ENCODE measurements at regions not wholly inside any gene's neighbourhood (a gene's known extent, or its start where the extent isn't known, plus 50 kb on each side); places are given as distances from the start of the nearest gene placed in this dataset.

DNA sequence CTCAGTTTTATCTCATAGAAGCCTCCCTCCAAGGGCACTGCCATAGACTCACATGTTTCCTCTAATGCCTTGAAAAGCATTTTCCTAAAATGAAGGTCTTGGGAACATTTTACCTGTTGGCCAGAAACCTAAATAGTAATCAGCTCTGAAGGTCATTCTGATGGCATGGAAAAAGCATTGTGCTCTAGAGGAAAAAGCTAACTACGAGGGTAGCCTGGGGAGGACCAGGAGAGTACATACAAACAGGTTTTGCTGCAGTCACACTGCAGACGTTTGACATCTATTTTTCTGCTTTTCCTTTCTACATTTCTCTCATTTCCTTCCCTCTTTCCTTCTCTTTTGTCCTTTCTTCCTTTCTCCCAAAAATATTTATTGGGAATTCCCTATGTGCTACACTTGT, 103.3 kb upstream of the SORBS2 start:
- Histone ChIP-seq H3K4me1 (ENCODE audit: control insufficient read depth in 2 of 2, insufficient read depth in 2 of 2, low read length in 2 of 2) (no peaks in the 10 kb centered on the region), H3K9me3 (ENCODE audit: control insufficient read depth in 2 of 2, insufficient read depth in 1 of 2, low read length in 1 of 2) (no peaks in the 10 kb centered on the region), H3K27ac (ENCODE audit: low read depth in 1 of 2, low read length in 1 of 2) (no peak overlapping the region), H3K27me3 (ENCODE audit: control insufficient read depth in 2 of 2, insufficient read depth in 1 of 2, low read length in 1 of 2) (no peaks in the 10 kb centered on the region), H3K4me3 (ENCODE audit: low read length in 2 of 2) (no peak overlapping the region), H3K36me3 (ENCODE audit: control insufficient read depth in 2 of 2, insufficient read depth in 2 of 2, low read length in 1 of 2) (no peaks in the 10 kb centered on the region)
- DNase-seq (ENCODE audit: low read depth in 6 of 9, low spot score in 9 of 9): no peak
- WGBS: 36% methylated on average over 2 of the region's 2 CpGs

DNA sequence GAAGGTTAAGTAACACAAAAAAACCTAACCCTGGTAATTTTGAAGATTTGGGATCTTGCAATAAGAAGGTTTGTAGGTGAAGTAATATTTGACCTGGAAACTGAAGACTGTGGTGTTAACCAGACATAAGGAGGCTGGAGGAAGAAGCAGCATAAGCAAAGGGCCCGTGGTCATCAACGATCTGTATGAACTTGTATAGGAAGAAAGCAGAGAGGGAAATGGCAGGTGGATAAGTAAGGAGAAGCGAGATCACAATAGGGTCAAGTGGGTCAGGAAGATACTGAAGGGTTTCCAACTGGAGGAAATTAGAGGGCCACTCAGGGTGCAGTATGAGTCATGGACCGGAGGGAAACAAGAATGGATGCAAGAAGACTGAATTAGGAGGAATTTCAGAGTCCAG, 103.8 kb upstream of the SORBS2 start:
- Histone ChIP-seq H3K27ac (ENCODE audit: low read depth in 1 of 2, low read length in 1 of 2) (no peak overlapping the region), H3K4me1 (ENCODE audit: control insufficient read depth in 2 of 2, insufficient read depth in 2 of 2, low read length in 2 of 2) (no peaks in the 10 kb centered on the region), H3K27me3 (ENCODE audit: control insufficient read depth in 2 of 2, insufficient read depth in 1 of 2, low read length in 1 of 2) (no peaks in the 10 kb centered on the region), H3K36me3 (ENCODE audit: control insufficient read depth in 2 of 2, insufficient read depth in 2 of 2, low read length in 1 of 2) (no peaks in the 10 kb centered on the region), H3K4me3 (ENCODE audit: low read length in 2 of 2) (no peak overlapping the region), H3K9me3 (ENCODE audit: control insufficient read depth in 2 of 2, insufficient read depth in 1 of 2, low read length in 1 of 2) (no peaks in the 10 kb centered on the region)
- whole genome bisulfite sequencing: 92% methylated on average over 4 of the region's 4 CpGs
- no peak for DNase-seq (ENCODE audit: low read depth in 6 of 9, low spot score in 9 of 9)

GRCh38 chr4:185916231-185916630, 104.2 kb upstream of the SORBS2 start:
- Histone ChIP-seq H3K27me3 (ENCODE audit: control insufficient read depth in 2 of 2, insufficient read depth in 1 of 2, low read length in 1 of 2) (no peaks in the 10 kb centered on the region), H3K27ac (ENCODE audit: low read depth in 1 of 2, low read length in 1 of 2) (no peak overlapping the region), H3K9me3 (ENCODE audit: control insufficient read depth in 2 of 2, insufficient read depth in 1 of 2, low read length in 1 of 2) (no peaks in the 10 kb centered on the region), H3K4me3 (ENCODE audit: low read length in 2 of 2) (no peak overlapping the region), H3K36me3 (ENCODE audit: control insufficient read depth in 2 of 2, insufficient read depth in 2 of 2, low read length in 1 of 2) (no peaks in the 10 kb centered on the region), H3K4me1 (ENCODE audit: control insufficient read depth in 2 of 2, insufficient read depth in 2 of 2, low read length in 2 of 2) (no peaks in the 10 kb centered on the region)
- no peak for DNase-seq (ENCODE audit: low read depth in 6 of 9, low spot score in 9 of 9)
- WGBS: 97% methylated on average over 4 of the region's 4 CpGs

- no peak for DNase-seq (ENCODE audit: low read depth in 6 of 9, low spot score in 9 of 9)
- H3K27me3 ChIP-seq (ENCODE audit: control insufficient read depth in 2 of 2, insufficient read depth in 1 of 2, low read length in 1 of 2): no peaks in the 10 kb centered on the region
- no peaks in the 10 kb centered on the region for H3K4me1 ChIP-seq (ENCODE audit: control insufficient read depth in 2 of 2, insufficient read depth in 2 of 2, low read length in 2 of 2)
- no peaks in the 10 kb centered on the region for H3K9me3 ChIP-seq (ENCODE audit: control insufficient read depth in 2 of 2, insufficient read depth in 1 of 2, low read length in 1 of 2)
- whole genome bisulfite sequencing: 67% methylated on average over 4 of the region's 4 CpGs
- no peak overlapping the region for H3K27ac ChIP-seq (ENCODE audit: low read depth in 1 of 2, low read length in 1 of 2)
- H3K4me3 ChIP-seq (ENCODE audit: low read length in 2 of 2): no peak overlapping the region
- H3K36me3 ChIP-seq (ENCODE audit: control insufficient read depth in 2 of 2, insufficient read depth in 2 of 2, low read length in 1 of 2): no peaks in the 10 kb centered on the region
Observed at GRCh38 chr4:185916683-185917082, 104.7 kb upstream of the SORBS2 start.

DNA sequence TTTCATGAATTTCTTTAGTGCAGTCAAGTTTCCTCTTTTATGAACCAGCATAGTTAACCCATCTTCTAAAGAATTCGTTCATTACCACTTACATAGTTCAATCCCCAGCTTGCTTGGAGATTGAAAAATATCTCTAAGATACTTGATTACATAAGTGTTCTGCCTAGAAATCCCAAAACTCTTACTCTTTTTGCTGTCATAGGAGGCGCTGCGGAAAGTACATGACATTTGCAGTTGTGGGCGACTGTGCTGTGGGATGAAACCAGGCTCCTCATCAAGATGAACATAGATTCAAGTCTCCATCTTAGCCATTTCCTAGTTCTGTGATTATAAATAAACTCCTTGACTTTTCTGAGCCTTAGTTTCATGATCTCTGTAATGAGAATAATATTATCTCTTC, 107.1 kb upstream of the SORBS2 start:
- no peaks in the 10 kb centered on the region for H3K36me3 ChIP-seq (ENCODE audit: control insufficient read depth in 2 of 2, insufficient read depth in 2 of 2, low read length in 1 of 2)
- no peak overlapping the region for H3K27ac ChIP-seq (ENCODE audit: low read depth in 1 of 2, low read length in 1 of 2)
- no peaks in the 10 kb centered on the region for H3K27me3 ChIP-seq (ENCODE audit: control insufficient read depth in 2 of 2, insufficient read depth in 1 of 2, low read length in 1 of 2)
- no peaks in the 10 kb centered on the region for H3K4me1 ChIP-seq (ENCODE audit: control insufficient read depth in 2 of 2, insufficient read depth in 2 of 2, low read length in 2 of 2)
- no peak for DNase-seq (ENCODE audit: low read depth in 6 of 9, low spot score in 9 of 9)
- no peaks in the 10 kb centered on the region for H3K9me3 ChIP-seq (ENCODE audit: control insufficient read depth in 2 of 2, insufficient read depth in 1 of 2, low read length in 1 of 2)
- 97% methylated on average over 4 of the region's 4 CpGs for WGBS
- H3K4me3 ChIP-seq (ENCODE audit: low read length in 2 of 2): no peak overlapping the region

GRCh38 chr4:185920171-185920570, 108.2 kb upstream of the SORBS2 start:
- Histone ChIP-seq H3K36me3 (ENCODE audit: control insufficient read depth in 2 of 2, insufficient read depth in 2 of 2, low read length in 1 of 2) (no peaks in the 10 kb centered on the region), H3K4me1 (ENCODE audit: control insufficient read depth in 2 of 2, insufficient read depth in 2 of 2, low read length in 2 of 2) (no peaks in the 10 kb centered on the region), H3K4me3 (ENCODE audit: low read length in 2 of 2) (no peak overlapping the region), H3K27me3 (ENCODE audit: control insufficient read depth in 2 of 2, insufficient read depth in 1 of 2, low read length in 1 of 2) (no peaks in the 10 kb centered on the region), H3K9me3 (ENCODE audit: control insufficient read depth in 2 of 2, insufficient read depth in 1 of 2, low read length in 1 of 2) (no peaks in the 10 kb centered on the region), H3K27ac (ENCODE audit: low read depth in 1 of 2, low read length in 1 of 2) (peak overlapping the region; percentile 55 to 59)
- DNase-seq (ENCODE audit: low read depth in 6 of 9, low spot score in 9 of 9): peak in 1 of 9 donors; percentile 6
- 96% methylated on average over 6 of the region's 6 CpGs for WGBS

DNA sequence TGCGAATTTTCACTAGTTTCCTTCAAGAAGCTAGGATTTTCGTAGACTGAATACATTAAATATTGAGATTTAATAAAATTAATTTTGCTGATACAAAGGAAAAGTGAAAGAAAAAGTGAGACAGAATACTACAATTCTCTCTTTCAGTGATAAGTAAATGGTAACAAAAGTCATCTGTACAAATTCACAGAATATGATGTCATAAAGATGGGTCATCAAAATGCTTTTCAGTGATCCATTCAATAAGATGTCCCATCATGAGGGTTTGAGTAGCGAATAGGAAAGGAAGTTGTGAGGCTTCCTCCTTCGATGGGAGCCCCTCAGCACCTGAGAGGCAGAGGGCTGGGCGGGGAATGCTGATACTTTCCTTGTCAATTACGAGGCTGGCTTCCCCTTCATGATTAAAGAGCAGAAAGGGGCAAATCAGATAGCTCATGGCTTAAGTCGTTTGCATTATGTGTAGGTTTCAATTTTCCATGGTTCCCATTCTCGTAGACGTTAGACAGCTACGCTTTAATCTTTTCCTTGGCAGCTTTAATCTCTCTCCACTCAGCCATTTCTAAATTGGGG, 108.8 kb upstream of the SORBS2 start:
- 81% methylated on average over 10 of the region's 10 CpGs for WGBS
- Histone ChIP-seq H3K36me3 (ENCODE audit: control insufficient read depth in 2 of 2, insufficient read depth in 2 of 2, low read length in 1 of 2) (no peaks in the 10 kb centered on the region), H3K27ac (ENCODE audit: low read depth in 1 of 2, low read length in 1 of 2) (peak overlapping the region in 1 of 2 donors; percentile 55), H3K9me3 (ENCODE audit: control insufficient read depth in 2 of 2, insufficient read depth in 1 of 2, low read length in 1 of 2) (no peaks in the 10 kb centered on the region), H3K4me3 (ENCODE audit: low read length in 2 of 2) (no peak overlapping the region), H3K4me1 (ENCODE audit: control insufficient read depth in 2 of 2, insufficient read depth in 2 of 2, low read length in 2 of 2) (no peaks in the 10 kb centered on the region), H3K27me3 (ENCODE audit: control insufficient read depth in 2 of 2, insufficient read depth in 1 of 2, low read length in 1 of 2) (no peaks in the 10 kb centered on the region)
- no peak for DNase-seq (ENCODE audit: low read depth in 6 of 9, low spot score in 9 of 9)

DNA sequence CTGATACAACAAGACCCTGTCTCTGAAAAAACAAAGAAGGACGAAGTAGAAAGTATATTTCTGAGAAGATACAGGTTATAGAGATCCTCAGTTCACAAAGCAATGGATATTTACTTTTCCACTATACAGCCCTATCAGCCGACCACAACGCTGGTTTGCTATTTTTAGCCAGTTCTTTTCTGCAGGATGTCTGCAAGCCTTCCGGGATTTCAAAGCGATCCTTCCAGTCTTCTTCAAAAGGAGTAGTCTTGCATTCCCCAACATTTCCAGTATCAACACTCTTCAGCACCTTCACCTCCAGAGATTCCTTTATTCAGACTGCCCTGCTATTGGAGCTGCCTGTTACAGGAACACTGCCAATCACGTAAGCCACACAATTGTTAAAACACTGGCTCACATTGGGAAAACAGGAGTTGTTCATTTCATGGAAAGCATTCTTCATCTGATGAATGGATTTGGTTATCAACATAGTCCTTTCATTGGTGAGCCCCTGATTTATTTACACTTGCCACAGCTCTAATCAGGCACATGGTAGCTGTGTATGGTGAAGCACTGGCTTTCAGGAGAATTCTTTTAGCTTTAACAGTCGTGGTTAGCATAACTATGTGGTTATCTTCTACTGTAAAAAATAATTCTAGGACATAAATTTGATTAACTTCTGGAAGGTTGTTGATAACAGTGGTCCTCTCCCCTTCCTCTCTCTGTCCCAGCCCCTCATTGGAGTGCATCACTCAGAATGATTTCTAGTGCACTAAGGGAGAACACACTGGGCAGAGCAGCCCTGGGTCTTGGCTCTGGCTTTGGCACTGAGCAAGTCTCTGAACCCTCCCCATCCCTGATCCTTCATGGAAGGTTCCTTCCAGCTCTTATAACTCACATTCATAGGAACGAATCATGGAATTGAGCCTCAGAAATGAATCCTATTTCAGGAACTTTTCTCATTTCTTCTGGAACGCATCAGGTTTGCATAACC, 109.9 kb upstream of the SORBS2 start:
- WGBS: 44% methylated on average over 9 of the region's 9 CpGs
- no peaks in the 10 kb centered on the region for H3K4me1 ChIP-seq (ENCODE audit: control insufficient read depth in 2 of 2, insufficient read depth in 2 of 2, low read length in 2 of 2)
- no peaks in the 10 kb centered on the region for H3K27me3 ChIP-seq (ENCODE audit: control insufficient read depth in 2 of 2, insufficient read depth in 1 of 2, low read length in 1 of 2)
- peak overlapping the region in 1 of 2 donors; percentile 55 for H3K27ac ChIP-seq (ENCODE audit: low read depth in 1 of 2, low read length in 1 of 2)
- DNase-seq (ENCODE audit: low read depth in 6 of 9, low spot score in 9 of 9): no peak
- no peak overlapping the region for H3K4me3 ChIP-seq (ENCODE audit: low read length in 2 of 2)
- no peaks in the 10 kb centered on the region for H3K36me3 ChIP-seq (ENCODE audit: control insufficient read depth in 2 of 2, insufficient read depth in 2 of 2, low read length in 1 of 2)
- H3K9me3 ChIP-seq (ENCODE audit: control insufficient read depth in 2 of 2, insufficient read depth in 1 of 2, low read length in 1 of 2): no peaks in the 10 kb centered on the region

DNA sequence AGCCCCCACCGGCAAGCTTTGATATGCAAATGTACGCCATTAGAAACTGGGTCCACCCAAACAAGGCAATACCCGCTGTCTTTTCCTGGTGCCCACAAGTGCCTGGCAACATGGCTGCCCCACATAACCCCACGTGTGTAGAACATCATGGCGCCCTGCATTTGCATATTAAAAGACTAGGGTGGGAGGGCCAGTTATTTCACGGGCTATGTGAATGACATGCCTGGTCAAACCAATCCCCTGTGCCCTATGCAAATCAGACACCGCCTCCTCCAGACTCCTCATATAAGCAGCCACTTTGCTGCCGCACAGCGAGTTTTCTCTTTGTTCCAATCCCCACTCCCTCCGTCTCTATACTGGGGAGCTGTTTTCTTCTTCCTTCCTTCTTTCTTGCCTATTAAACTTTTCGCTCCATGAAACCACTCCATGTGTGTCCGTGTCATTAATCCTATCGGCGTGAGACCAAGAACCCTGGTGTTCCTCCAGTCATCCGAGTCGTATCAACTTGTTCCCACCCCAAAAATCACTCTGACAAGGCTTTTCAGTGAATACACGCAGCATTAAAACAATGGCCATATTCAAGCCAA, 112.6 kb upstream of the SORBS2 start:
- Histone ChIP-seq H3K27me3 (ENCODE audit: control insufficient read depth in 2 of 2, insufficient read depth in 1 of 2, low read length in 1 of 2) (no peaks in the 10 kb centered on the region), H3K27ac (ENCODE audit: low read depth in 1 of 2, low read length in 1 of 2) (no peak overlapping the region), H3K4me3 (ENCODE audit: low read length in 2 of 2) (no peak overlapping the region), H3K9me3 (ENCODE audit: control insufficient read depth in 2 of 2, insufficient read depth in 1 of 2, low read length in 1 of 2) (no peaks in the 10 kb centered on the region), H3K36me3 (ENCODE audit: control insufficient read depth in 2 of 2, insufficient read depth in 2 of 2, low read length in 1 of 2) (no peaks in the 10 kb centered on the region), H3K4me1 (ENCODE audit: control insufficient read depth in 2 of 2, insufficient read depth in 2 of 2, low read length in 2 of 2) (no peaks in the 10 kb centered on the region)
- no peak for DNase-seq (ENCODE audit: low read depth in 6 of 9, low spot score in 9 of 9)
- 96% methylated on average over 17 of the region's 17 CpGs for WGBS

All from thymus (tissue), 11 donors.